ENCODE measurements at regions not wholly inside any gene's neighbourhood (a gene's known extent, or its start where the extent isn't known, plus 50 kb on each side); places are given as distances from the start of the nearest gene placed in this dataset.
A peak's percentile ranks its signal among the peaks of the same experiment; 100 is the strongest.

GRCh38 chr5:43771611-43772031 is 168.6 kb downstream of the NNT start:
- Histone ChIP-seq H3K27ac (no peak overlapping the region), H3K4me3 (no peak overlapping the region), H3K27me3 (no peaks in the 10 kb centered on the region), H3K4me1 (peaks cover 0 to 7% (median 0%) of the 10 kb centered on the region in 3 donors), H3K36me3 (no peaks in the 10 kb centered on the region), H3K9me3 (no peaks in the 10 kb centered on the region)
- 95 to 97% methylated on average over 3 of the region's 3 CpGs for WGBS, 2 donors
- no peak for ATAC-seq
- DNase-seq, result no peak
- no peak for FAIRE-seq
- no peak for TF ChIP-seq CTCF (IDR thresholded peaks at IDR 0.05)
- intact Hi-C loops (cut with DNase I), result no loop called here

- WGBS, 2 donors, result 74 to 75% methylated on average over 7 of the region's 7 CpGs
- Histone ChIP-seq H3K27me3 (no peaks in the 10 kb centered on the region), H3K4me1 (peaks cover 0 to 7% (median 0%) of the 10 kb centered on the region in 3 donors), H3K27ac (no peak overlapping the region), H3K36me3 (no peaks in the 10 kb centered on the region), H3K9me3 (no peaks in the 10 kb centered on the region), H3K4me3 (no peak overlapping the region)
- intact Hi-C loops (cut with DNase I), result no loop called here
- peak; percentile 76 for FAIRE-seq
- DNase-seq, result no peak
- peak in 2 of 4 donors; percentile 64 to 75 for ATAC-seq
- no peak for TF ChIP-seq CTCF (IDR thresholded peaks at IDR 0.05)
Measured at GRCh38 chr5:43769571-43770355, 166.8 kb downstream of the NNT start.
